Mesenchymal stem cell (in vitro differentiated cells and primary cell): ENCODE measurements at regions not wholly inside any gene's neighbourhood (a gene's known extent, or its start where the extent isn't known, plus 50 kb on each side); places are given as distances from the start of the nearest gene placed in this dataset.

Source experiments
- DNase-seq: peaks from one replicate; pipeline ENCODE4 v3.0.0-alpha.2; 2013
- H2AFZ ChIP-seq: one replicate; pipeline ENCODE4 v1.6.1; 2013; ENCODE audit warnings: low read depth, mild to moderate bottlenecking, control low read depth, inconsistent platforms, low read length, moderate library complexity
- H2AK5ac ChIP-seq: 2 replicates; pipeline ENCODE4 v1.6.1; 2013; ENCODE audit warnings: low read length, moderate library complexity, mild to moderate bottlenecking, inconsistent platforms; ENCODE audit not compliant: severe bottlenecking
- H2BK120ac ChIP-seq: one replicate; pipeline ENCODE4 v1.6.1; 2013; ENCODE audit warnings: low read depth, mild to moderate bottlenecking, inconsistent platforms, low read length, moderate library complexity
- H2BK12ac ChIP-seq, 2 experiments: one replicate each; pipeline ENCODE4 v1.6.1; 2013; ENCODE audit warnings: inconsistent platforms in 2 of 2, low read length in 2 of 2, mild to moderate bottlenecking in 2 of 2, moderate library complexity in 2 of 2, control low read depth in 1 of 2
- H2BK15ac ChIP-seq: one replicate; pipeline ENCODE4 v1.6.1; 2013; ENCODE audit warnings: mild to moderate bottlenecking, low read depth, inconsistent platforms; ENCODE audit not compliant: poor library complexity, severe bottlenecking
- H2BK5ac ChIP-seq: 2 replicates; pipeline ENCODE4 v1.6.1; 2013; ENCODE audit warnings: low read depth, mild to moderate bottlenecking, low read length, control low read depth, inconsistent platforms; ENCODE audit not compliant: poor library complexity, severe bottlenecking
- H3K14ac ChIP-seq, 2 experiments: one replicate each; pipeline ENCODE4 v1.6.1; 2013; ENCODE audit warnings: inconsistent platforms in 2 of 2, low read length in 2 of 2, control low read depth in 1 of 2, mild to moderate bottlenecking in 1 of 2, moderate library complexity in 1 of 2
- H3K18ac ChIP-seq, 2 experiments: one replicate each; pipeline ENCODE4 v1.6.1; 2013; ENCODE audit warnings: inconsistent platforms in 2 of 2, low read length in 2 of 2, control low read depth in 1 of 2, low read depth in 1 of 2, mild to moderate bottlenecking in 1 of 2
- H3K23ac ChIP-seq, 2 experiments: one replicate each; pipeline ENCODE4 v1.6.1; 2013; ENCODE audit warnings: inconsistent platforms in 2 of 2, low read length in 2 of 2, mild to moderate bottlenecking in 2 of 2, moderate library complexity in 2 of 2, control low read depth in 1 of 2
- H3K27ac ChIP-seq: 2 replicates; pipeline ENCODE4 v1.5.1; 2013; ENCODE audit warnings: mild to moderate bottlenecking, moderate library complexity, low read length, control low read depth, inconsistent platforms; ENCODE audit not compliant: poor library complexity, severe bottlenecking
- H3K27me3 ChIP-seq, 2 experiments: 2 replicates each; pipeline versions ENCODE4 v1.6.1 to v1.7.0; 2013; ENCODE audit warnings: low read length in 2 of 2, mild to moderate bottlenecking in 2 of 2, moderate library complexity in 2 of 2, control low read depth in 1 of 2, inconsistent platforms in 1 of 2; ENCODE audit not compliant: control insufficient read depth in 1 of 2, insufficient read depth in 1 of 2
- H3K36me3 ChIP-seq, 2 experiments: 2 replicates each; pipeline versions ENCODE4 v1.6.1 to v1.7.0; 2013; ENCODE audit warnings: low read length in 2 of 2, control low read depth in 1 of 2, inconsistent platforms in 1 of 2, low read depth in 1 of 2, mild to moderate bottlenecking in 1 of 2; ENCODE audit not compliant: insufficient read depth in 2 of 2, control insufficient read depth in 1 of 2
- H3K4ac ChIP-seq, 2 experiments: one replicate each; pipeline ENCODE4 v1.6.1; 2013; ENCODE audit warnings: inconsistent platforms in 2 of 2, low read length in 2 of 2, mild to moderate bottlenecking in 2 of 2, moderate library complexity in 2 of 2, control low read depth in 1 of 2, low read depth in 1 of 2
- H3K4me1 ChIP-seq: 2 replicates; pipeline ENCODE4 v1.6.1; 2013; ENCODE audit warnings: low read depth, low read length, control low read depth; ENCODE audit not compliant: control insufficient read depth, insufficient read depth
- H3K4me2 ChIP-seq: 2 replicates; pipeline ENCODE4 v1.6.1; 2013; ENCODE audit warnings: low read length, mild to moderate bottlenecking, inconsistent platforms; ENCODE audit not compliant: poor library complexity, severe bottlenecking
- H3K4me3 ChIP-seq, 2 experiments: 2 replicates each; pipeline versions ENCODE4 v1.5.1 to v1.7.0; 2013; ENCODE audit warnings: low read length in 2 of 2, mild to moderate bottlenecking in 2 of 2, control low read depth in 1 of 2, low read depth in 1 of 2; ENCODE audit not compliant: insufficient read depth in 1 of 2
- H3K79me1 ChIP-seq: replicated peaks from 2 replicates; pipeline ENCODE4 v1.6.1; 2013; ENCODE audit warnings: mild to moderate bottlenecking, control low read depth, low read length, inconsistent platforms; ENCODE audit not compliant: poor library complexity, severe bottlenecking
- H3K9ac ChIP-seq: 2 replicates; pipeline ENCODE4 v1.7.0; 2013; ENCODE audit warnings: mild to moderate bottlenecking, low read length, moderate library complexity
- H3K9me3 ChIP-seq: 2 replicates; pipeline ENCODE4 v1.7.0; 2013; ENCODE audit warnings: mild to moderate bottlenecking, low read length; ENCODE audit not compliant: control insufficient read depth
- H4K8ac ChIP-seq: one replicate; pipeline ENCODE4 v1.6.1; 2013; ENCODE audit warnings: inconsistent platforms, mild to moderate bottlenecking, low read length, moderate library complexity
- H4K91ac ChIP-seq: one replicate; pipeline ENCODE4 v1.6.1; 2013; ENCODE audit warnings: mild to moderate bottlenecking, low read length, inconsistent platforms
- WGBS: methylation state at CpG from one replicate; pipeline ENCODE4 v1.1.7; 2013; ENCODE audit warnings: mixed read lengths; 5-methylcytosine and 5-hydroxymethylcytosine counted together

GRCh38 chr14:88955455-88955854 is 131.0 kb downstream of the TTC8 start:
- Histone ChIP-seq H2BK15ac (no peak overlapping the region), H2AK5ac (no peak overlapping the region), H2BK120ac (no peak overlapping the region), H3K27ac (no peak overlapping the region), H4K8ac (no peak overlapping the region), H3K14ac (no peak overlapping the region), H3K36me3 (no peaks in the 10 kb centered on the region), H3K4me2 (no peak overlapping the region), H3K4me1 (no peaks in the 10 kb centered on the region), H3K4ac (no peak overlapping the region), H3K18ac (no peak overlapping the region), H3K4me3 (no peak overlapping the region), H3K79me1 (no peaks in the 10 kb centered on the region), H3K23ac (no peak overlapping the region), H4K91ac (no peak overlapping the region), H3K27me3 (peaks cover 0 to 3% of the 10 kb centered on the region in 2 experiments), H2BK5ac (no peak overlapping the region), H2AFZ (no peak overlapping the region), H3K9ac (no peak overlapping the region), H3K9me3 (peaks cover 35% of the 10 kb centered on the region), H2BK12ac (no peak overlapping the region)
- 50% methylated on average over 2 of the region's 2 CpGs for WGBS
- no peak for DNase-seq

DNA sequence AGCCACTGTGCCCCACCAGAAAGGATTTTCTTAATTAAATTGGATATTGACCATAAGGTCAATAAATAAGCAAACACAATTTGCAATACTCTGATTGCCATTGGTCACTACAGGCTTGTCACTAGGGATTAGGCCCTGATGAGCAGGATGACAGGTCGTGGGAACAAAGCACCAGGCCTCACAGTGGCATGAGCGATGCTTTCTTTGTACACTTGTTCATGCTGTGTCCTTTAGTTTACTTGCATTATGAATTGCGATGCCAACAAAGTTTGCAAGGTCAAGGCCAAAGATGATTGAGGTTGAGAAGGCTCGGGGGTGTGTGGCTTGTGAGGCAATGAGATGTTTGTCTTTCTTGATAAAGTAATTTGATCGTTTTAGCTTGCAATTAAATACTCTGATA is 136.0 kb downstream of the TTC8 start:
- Histone ChIP-seq H3K9ac (no peak overlapping the region), H3K4ac (no peak overlapping the region)
- 76% methylated on average over 4 of the region's 5 CpGs for WGBS

DNA sequence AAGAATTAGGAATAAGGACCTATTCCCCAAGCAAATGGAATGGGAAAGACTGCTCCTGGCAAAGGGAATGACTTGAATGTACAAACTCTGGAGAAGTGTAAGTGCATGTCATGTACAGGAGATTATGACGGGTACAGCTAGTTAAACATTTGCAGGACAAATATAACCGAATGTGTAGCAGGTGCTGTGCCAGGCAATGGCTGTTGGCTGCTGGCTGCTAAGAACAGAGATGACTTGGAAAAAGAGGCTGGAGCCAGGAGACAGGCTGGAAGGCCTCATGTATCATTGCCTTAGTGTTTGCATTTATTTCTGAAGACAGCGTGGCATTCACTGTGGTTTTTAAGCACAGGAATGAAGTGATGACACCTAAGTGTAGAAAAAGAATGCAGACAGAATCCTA is 136.8 kb downstream of the TTC8 start:
- H3K9me3 ChIP-seq: peaks cover 8% of the 10 kb centered on the region
- no peak for DNase-seq
- H3K27ac ChIP-seq: no peak overlapping the region
- H3K23ac ChIP-seq: no peak overlapping the region
- no peak overlapping the region for H4K91ac ChIP-seq
- H2AFZ ChIP-seq: no peak overlapping the region
- H2BK120ac ChIP-seq: no peak overlapping the region
- no peaks in the 10 kb centered on the region for H3K4me1 ChIP-seq
- H4K8ac ChIP-seq: no peak overlapping the region
- H3K4me3 ChIP-seq: no peak overlapping the region
- no peak overlapping the region for H2BK15ac ChIP-seq
- no peak overlapping the region for H3K18ac ChIP-seq
- H3K27me3 ChIP-seq: no peaks in the 10 kb centered on the region
- H2AK5ac ChIP-seq: no peak overlapping the region
- H3K9ac ChIP-seq: no peak overlapping the region
- H2BK5ac ChIP-seq: no peak overlapping the region
- 89% methylated on average over 3 of the region's 3 CpGs for WGBS
- no peak overlapping the region for H3K14ac ChIP-seq
- H3K4me2 ChIP-seq: no peak overlapping the region
- H3K4ac ChIP-seq: no peak overlapping the region
- H3K36me3 ChIP-seq: no peaks in the 10 kb centered on the region
- no peak overlapping the region for H2BK12ac ChIP-seq
- no peaks in the 10 kb centered on the region for H3K79me1 ChIP-seq

More for the DNA sequence above, 136.0 kb downstream of the TTC8 start:
- Histone ChIP-seq H4K8ac (no peak overlapping the region), H3K9me3 (peaks cover 9% of the 10 kb centered on the region), H3K23ac (no peak overlapping the region), H3K18ac (no peak overlapping the region), H3K27ac (no peak overlapping the region), H3K4me3 (no peak overlapping the region), H2BK15ac (no peak overlapping the region), H2BK5ac (no peak overlapping the region), H2AK5ac (no peak overlapping the region), H4K91ac (no peak overlapping the region), H3K79me1 (no peaks in the 10 kb centered on the region), H3K27me3 (peaks cover 0 to 2% of the 10 kb centered on the region in 2 experiments), H2AFZ (no peak overlapping the region), H2BK120ac (no peak overlapping the region), H3K36me3 (no peaks in the 10 kb centered on the region), H3K4me2 (no peak overlapping the region), H3K14ac (no peak overlapping the region), H3K4me1 (no peaks in the 10 kb centered on the region), H2BK12ac (no peak overlapping the region)
- no peak for DNase-seq

DNA sequence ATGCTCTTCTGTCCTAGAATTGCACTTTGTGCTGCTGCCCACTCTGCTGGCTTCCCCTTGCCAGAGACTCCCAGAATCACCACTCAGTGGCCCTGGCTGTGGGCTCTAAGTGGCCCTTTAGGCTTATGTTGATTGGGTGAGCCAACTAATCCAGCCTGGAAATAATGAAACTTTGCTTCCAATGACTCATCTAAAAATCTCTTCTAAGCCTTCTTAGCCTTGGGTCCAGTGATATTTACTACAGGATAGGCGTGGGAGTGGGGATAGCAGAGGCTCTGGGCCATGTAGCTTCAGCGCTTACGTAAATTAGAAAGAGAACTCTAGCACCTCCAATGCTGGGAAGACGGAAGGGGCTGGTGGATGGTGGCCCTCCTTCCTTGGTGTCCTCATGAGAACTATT is 137.9 kb downstream of the TTC8 start:
- no peak overlapping the region for H3K9ac ChIP-seq
- H3K27me3 ChIP-seq: peaks cover 0 to 2% of the 10 kb centered on the region in 2 experiments
- no peak overlapping the region for H2BK5ac ChIP-seq
- no peak overlapping the region for H3K4ac ChIP-seq
- no peak for DNase-seq
- H2AFZ ChIP-seq: no peak overlapping the region
- H3K36me3 ChIP-seq: no peaks in the 10 kb centered on the region
- H2BK12ac ChIP-seq: no peak overlapping the region
- H3K4me3 ChIP-seq: no peak overlapping the region
- no peak overlapping the region for H3K14ac ChIP-seq
- no peak overlapping the region for H3K4me2 ChIP-seq
- H3K23ac ChIP-seq: no peak overlapping the region
- 79% methylated on average over 4 of the region's 4 CpGs for WGBS
- H2AK5ac ChIP-seq: no peak overlapping the region
- H2BK15ac ChIP-seq: no peak overlapping the region
- no peaks in the 10 kb centered on the region for H3K4me1 ChIP-seq
- H3K18ac ChIP-seq: no peak overlapping the region
- no peak overlapping the region for H2BK120ac ChIP-seq
- H3K9me3 ChIP-seq: peaks cover 4% of the 10 kb centered on the region
- no peak overlapping the region for H3K27ac ChIP-seq
- no peaks in the 10 kb centered on the region for H3K79me1 ChIP-seq
- H4K8ac ChIP-seq: no peak overlapping the region
- H4K91ac ChIP-seq: no peak overlapping the region
